PFSK-1 (cell line): ENCODE measurements at regions not wholly inside any gene's neighbourhood (a gene's known extent, or its start where the extent isn't known, plus 50 kb on each side); places are given as distances from the start of the nearest gene placed in this dataset.

Source experiments
- FOXP2 ChIP-seq: optimal IDR thresholded peaks from 2 replicates; pipeline ENCODE3; 2011; ENCODE audit warnings: borderline replicate concordance, control low read depth, inconsistent platforms; ENCODE audit not compliant: insufficient read depth; ENCODE audit errors: extremely low read length, extremely low read depth
- POLR2AphosphoS5 ChIP-seq: IDR thresholded peaks from 2 replicates; pipeline ENCODE4 v1.6.1; 2012; ENCODE audit warnings: low read depth, mild to moderate bottlenecking, control low read depth, low read length, moderate library complexity
- SIN3A ChIP-seq: IDR thresholded peaks from 2 replicates; pipeline ENCODE4 v1.6.1; 2012; ENCODE audit warnings: mild to moderate bottlenecking, low read length, moderate library complexity, borderline replicate concordance; ENCODE audit not compliant: insufficient read depth
- TAF1 ChIP-seq: IDR thresholded peaks from 2 replicates; pipeline ENCODE4 v1.6.1; 2012; ENCODE audit warnings: low read length, control low read depth, borderline replicate concordance; ENCODE audit not compliant: insufficient read depth
- TF ChIP-seq, protein P1 (sequence below), 2 experiments: IDR thresholded peaks; 2 replicates each; pipeline versions ENCODE4 v1.6.1 to v1.8.0; 2011 to 2012; ENCODE audit warnings: low read depth in 2 of 2, low read length in 2 of 2, control low read depth in 1 of 2, inconsistent platforms in 1 of 2, mild to moderate bottlenecking in 1 of 2, moderate library complexity in 1 of 2; ENCODE audit not compliant: insufficient read depth in 1 of 2

DNA sequence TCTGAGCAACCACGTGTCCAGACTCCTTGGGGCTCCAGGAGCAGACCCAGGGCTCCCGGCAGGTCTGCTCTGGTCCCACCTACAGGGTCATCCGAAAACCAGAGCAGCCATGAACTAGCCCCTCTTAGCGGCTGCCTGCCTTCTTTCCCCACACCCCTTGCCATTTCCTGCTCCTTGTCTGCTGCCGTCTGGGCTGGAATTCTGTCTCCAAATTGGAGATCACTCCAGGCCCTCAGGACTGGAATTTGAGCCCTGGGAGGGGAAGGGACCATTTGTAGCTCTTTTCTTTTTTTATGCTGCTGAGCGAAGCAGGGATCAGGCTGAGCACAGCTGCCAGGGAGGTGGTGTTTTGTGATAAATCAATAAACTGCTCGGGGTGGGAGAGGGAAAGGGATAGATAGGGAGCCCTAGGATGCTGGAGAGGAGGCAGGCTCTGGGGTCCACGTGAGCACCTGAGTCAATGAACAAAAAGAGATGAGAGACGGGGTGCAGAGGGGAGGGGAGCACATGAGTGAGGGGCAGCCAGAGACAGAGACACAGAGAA is 257.5 kb downstream of the ENGASE start:
- TF ChIP-seq POLR2AphosphoS5 (no peak), SIN3A (no peak), TAF1 (no peak), FOXP2 (no peak)
- TF ChIP-seq, protein P1, sequence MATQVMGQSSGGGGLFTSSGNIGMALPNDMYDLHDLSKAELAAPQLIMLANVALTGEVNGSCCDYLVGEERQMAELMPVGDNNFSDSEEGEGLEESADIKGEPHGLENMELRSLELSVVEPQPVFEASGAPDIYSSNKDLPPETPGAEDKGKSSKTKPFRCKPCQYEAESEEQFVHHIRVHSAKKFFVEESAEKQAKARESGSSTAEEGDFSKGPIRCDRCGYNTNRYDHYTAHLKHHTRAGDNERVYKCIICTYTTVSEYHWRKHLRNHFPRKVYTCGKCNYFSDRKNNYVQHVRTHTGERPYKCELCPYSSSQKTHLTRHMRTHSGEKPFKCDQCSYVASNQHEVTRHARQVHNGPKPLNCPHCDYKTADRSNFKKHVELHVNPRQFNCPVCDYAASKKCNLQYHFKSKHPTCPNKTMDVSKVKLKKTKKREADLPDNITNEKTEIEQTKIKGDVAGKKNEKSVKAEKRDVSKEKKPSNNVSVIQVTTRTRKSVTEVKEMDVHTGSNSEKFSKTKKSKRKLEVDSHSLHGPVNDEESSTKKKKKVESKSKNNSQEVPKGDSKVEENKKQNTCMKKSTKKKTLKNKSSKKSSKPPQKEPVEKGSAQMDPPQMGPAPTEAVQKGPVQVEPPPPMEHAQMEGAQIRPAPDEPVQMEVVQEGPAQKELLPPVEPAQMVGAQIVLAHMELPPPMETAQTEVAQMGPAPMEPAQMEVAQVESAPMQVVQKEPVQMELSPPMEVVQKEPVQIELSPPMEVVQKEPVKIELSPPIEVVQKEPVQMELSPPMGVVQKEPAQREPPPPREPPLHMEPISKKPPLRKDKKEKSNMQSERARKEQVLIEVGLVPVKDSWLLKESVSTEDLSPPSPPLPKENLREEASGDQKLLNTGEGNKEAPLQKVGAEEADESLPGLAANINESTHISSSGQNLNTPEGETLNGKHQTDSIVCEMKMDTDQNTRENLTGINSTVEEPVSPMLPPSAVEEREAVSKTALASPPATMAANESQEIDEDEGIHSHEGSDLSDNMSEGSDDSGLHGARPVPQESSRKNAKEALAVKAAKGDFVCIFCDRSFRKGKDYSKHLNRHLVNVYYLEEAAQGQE (IDR thresholded peaks at IDR 0.05; ENCODE audit: insufficient read depth in 1 of 2, low read depth in 2 of 2, low read length in 2 of 2): no peak

DNA sequence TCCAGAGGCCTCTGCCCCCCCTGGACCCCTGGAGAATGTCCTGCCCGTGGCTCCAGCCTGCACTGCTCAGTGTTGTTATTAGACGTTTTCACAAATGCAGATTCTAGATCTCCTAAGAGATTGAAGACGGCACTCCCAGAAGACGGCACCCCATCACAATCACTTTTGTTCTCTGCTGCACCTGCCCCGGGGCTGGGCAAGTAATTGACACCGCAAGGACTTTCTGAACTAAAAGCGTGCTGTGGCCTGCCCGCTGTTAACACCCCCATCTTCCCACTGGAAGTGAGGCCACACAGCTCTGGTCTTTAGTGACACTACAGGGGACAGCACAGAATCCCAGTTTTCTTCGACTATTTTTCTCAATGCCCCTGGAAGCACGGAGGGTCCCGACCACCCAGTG is 256.9 kb downstream of the ENGASE start:
- TF ChIP-seq POLR2AphosphoS5 (no peak), SIN3A (no peak), TAF1 (no peak), FOXP2 (no peak)
- TF ChIP-seq, protein P1 (IDR thresholded peaks at IDR 0.05; ENCODE audit: insufficient read depth in 1 of 2, low read depth in 2 of 2, low read length in 2 of 2): no peak

DNA sequence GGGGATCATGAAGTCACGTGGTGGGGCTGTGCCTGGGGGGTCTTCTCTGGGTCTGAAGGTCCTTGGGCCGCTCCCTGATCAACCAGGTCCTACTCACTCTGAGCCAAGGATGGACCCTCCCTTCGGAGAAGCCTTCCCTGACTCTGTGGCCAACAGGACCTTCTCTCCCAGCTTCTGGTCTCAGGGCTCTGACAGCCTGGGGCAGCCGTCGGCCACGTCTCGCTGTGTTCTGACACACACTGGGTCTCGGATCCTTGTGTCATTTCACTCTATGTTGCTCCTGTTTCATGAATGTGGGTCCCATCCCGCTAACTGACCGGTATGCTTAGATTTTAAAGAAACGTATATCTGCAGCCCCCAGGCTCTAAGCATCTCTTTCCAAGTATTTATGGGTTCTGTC is 256.1 kb downstream of the ENGASE start:
- TF ChIP-seq TAF1: no peak
- no peak for TF ChIP-seq FOXP2
- no peak for TF ChIP-seq SIN3A
- no peak for TF ChIP-seq POLR2AphosphoS5
- TF ChIP-seq, protein P1 (IDR thresholded peaks at IDR 0.05; ENCODE audit: insufficient read depth in 1 of 2, low read depth in 2 of 2, low read length in 2 of 2): no peak

DNA sequence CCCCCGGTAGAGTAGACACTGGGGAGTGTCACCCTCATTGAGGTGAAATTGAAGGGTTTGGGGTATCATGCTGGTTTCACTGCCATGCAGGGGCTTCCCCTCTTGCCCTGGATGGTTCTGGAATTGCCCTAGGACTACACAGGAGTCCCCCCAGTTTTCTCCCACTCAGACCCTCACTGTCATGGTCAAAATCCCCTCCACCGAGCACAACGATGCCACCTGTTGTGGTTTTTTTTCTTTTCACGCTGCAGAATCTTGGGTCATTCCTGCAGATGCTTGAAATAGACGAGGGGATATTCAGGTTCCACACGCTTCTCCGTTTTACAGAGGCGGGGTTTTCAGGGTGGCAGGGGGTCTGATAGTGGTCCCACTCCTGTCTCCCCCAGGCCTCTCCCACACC is 255.6 kb downstream of the ENGASE start:
- TF ChIP-seq TAF1: no peak
- TF ChIP-seq POLR2AphosphoS5: no peak
- no peak for TF ChIP-seq SIN3A
- TF ChIP-seq, protein P1 (IDR thresholded peaks at IDR 0.05; ENCODE audit: insufficient read depth in 1 of 2, low read depth in 2 of 2, low read length in 2 of 2): no peak
- no peak for TF ChIP-seq FOXP2

DNA sequence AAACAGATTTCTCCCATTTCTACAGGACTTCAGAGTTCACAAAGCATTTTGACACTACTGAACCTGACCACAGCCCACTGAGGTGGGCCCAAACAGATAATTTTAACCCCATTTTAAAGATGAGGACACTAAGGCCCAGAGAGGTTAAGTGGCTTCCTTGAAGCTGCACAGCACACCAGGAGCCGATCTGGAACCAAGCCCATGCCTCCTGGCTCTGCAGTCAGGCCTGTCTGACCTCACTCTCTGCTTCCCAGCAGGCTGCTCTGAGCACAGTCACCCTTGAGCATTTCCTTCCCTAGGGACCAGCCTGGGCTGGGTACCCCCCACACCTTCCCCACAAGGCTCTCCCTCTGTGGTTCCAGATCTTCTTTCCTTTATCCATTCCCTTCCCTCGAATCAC is 252.2 kb downstream of the ENGASE start:
- TF ChIP-seq TAF1 (no peak), POLR2AphosphoS5 (no peak), SIN3A (no peak), FOXP2 (no peak)
- TF ChIP-seq, protein P1 (IDR thresholded peaks at IDR 0.05; ENCODE audit: insufficient read depth in 1 of 2, low read depth in 2 of 2, low read length in 2 of 2): no peak; a peak in 1 of 4 replicates
